ENCODE measurements at regions not wholly inside any gene's neighbourhood (a gene's known extent, or its start where the extent isn't known, plus 50 kb on each side); places are given as distances from the start of the nearest gene placed in this dataset.
A peak's percentile ranks its signal among the peaks of the same experiment; 100 is the strongest.

- DNase-seq (ENCODE audit: low read depth): no peak
Measured at GRCh38 chr11:13062115-13062514, 53.0 kb downstream of the RASSF10 start.

- DNase-seq (ENCODE audit: low read depth): no peak
Measured at GRCh38 chr11:13064593-13064992, 55.5 kb downstream of the RASSF10 start.

DNA sequence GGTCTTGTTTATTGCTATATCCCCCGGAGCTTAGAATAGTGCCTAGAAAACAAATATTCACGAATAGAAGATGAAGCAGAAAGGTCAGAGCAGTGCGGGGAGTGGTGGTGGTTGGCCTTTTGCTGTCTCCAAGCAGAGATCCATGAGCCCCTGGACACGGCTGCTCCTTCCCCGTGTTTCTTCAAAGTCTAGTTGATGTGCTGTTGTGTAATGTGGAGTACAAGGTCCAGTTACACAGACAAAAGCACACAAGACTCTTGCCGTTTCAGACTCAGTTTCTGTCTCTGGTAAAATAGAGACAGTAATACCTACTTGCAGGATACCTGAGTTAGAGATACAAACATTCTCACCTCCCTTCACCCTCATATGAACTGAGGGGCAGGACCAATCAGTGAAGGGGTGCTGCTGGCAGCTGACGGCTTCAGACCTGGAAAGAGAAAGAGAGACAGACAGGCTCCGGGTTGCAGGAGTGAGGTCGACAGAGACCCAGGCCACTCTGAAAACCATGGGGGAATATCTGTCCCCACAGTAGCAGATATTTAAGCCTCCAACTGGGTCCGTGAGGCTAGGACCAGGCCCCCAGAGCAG lies 56.2 kb downstream of the RASSF10 start:
- no peak for DNase-seq (ENCODE audit: low read depth)

DNA sequence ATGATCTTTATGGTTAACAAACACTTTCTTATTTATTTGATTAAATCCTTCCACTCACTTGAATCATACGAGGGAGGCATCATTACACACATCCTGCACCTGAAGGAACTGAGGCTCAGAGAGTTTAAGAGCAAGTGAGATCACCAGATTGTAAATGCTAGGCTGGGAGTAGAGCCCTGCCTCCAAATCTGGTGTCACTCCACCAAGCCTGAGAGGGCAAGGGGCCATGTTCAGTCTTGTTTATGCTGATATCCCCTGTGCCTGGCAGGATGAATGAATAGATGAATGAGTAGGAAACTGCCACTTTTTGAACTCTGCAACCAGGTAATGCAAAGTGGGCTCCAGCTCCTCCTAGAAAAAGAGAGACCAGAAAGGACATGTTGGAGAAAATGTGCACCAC lies 59.1 kb downstream of the RASSF10 start:
- DNase-seq (ENCODE audit: low read depth): no peak

- DNase-seq (ENCODE audit: low read depth): peak; percentile 21
Measured at GRCh38 chr11:13073119-13073981, 64.2 kb downstream of the RASSF10 start.

DNA sequence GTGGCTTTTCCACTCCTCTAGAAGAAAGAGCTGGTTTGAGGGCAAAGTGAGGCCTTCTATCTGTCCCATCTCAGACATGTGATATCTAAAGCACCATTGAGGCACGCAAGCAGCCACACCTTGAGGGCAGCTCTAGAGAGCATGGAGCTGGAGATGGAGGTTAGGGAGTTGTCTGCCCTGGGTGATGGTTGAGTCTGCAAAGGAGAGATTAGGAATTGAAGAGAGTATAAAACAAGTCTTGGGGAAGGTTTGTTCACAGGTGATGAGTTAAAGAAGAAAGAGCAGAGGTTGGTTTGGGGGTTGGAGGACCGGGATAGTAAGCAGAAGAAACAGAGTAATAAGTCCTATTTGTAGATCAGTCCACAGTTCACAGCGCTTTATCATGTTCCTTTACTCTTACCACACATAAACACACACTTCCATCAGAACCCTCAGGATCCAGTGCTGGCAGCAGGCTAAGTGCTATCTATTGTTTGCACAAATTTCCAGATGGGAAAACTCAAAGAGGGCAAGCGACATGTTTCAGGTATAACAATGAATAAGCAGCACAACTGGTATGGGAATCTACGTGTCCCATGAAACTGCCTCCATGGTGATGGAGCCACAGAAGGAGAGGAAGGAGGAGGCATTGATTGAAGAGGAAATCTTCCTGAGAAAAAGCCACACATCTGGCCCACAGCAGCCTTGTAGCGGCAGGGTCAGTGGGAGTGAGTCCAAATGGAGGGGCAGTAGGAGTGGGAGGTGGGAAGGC lies 65.8 kb downstream of the RASSF10 start:
- DNase-seq (ENCODE audit: low read depth): no peak

GRCh38 chr11:13076961-13077360 lies 67.8 kb downstream of the RASSF10 start:
- no peak for DNase-seq (ENCODE audit: low read depth)

DNA sequence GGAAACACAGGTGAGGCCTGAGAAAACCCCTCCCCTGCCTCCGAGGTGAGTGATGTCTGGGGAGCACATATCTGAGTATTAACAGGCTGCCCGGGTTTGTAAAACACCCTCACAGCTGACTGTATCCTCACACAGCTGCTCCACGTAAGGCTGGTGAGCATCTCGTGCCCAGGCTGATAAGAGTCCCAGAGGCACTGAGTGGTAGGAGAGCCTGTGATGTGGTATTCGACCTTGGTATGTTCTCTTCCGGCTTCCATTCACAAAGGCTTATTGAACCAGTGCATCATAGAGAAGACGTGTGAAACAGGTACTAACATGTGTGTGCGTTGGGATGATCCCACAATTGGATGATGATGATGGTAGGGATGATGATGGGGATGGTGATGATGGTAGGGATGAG lies 71.7 kb downstream of the RASSF10 start:
- DNase-seq (ENCODE audit: low read depth): no peak

- DNase-seq (ENCODE audit: low read depth): no peak
Measured at GRCh38 chr11:13082588-13082987, 73.5 kb downstream of the RASSF10 start.

DNA sequence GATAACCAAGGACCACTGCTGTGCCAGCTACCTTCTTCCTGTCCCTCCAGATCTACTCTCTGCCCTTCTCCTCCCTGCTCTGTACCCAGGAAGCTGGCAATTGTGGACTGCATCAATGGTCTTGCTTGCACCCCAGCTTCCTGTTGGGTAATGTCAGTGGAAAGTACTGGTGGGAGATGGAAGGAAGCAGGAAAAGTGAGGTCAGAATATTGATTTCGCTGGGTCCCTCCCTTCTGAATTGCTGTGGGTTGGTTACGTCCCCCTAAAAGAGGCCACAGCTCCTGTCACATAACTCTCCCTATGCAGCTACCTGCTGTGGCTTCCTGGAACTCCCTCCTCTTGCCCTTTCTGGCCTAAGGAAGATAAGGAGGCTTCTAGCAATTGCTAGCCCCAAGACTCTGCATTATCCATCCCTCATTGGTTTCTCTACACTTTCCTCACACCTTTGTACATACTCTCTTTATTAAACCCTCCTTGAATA lies 81.2 kb downstream of the RASSF10 start:
- DNase-seq (ENCODE audit: low read depth): no peak

- no peak for DNase-seq (ENCODE audit: low read depth)
Measured at GRCh38 chr11:13091373-13091772, 82.3 kb downstream of the RASSF10 start.

- DNase-seq (ENCODE audit: low read depth): no peak
Measured at GRCh38 chr11:13091804-13092203, 82.7 kb downstream of the RASSF10 start.

- no peak for DNase-seq (ENCODE audit: low read depth)
Measured at GRCh38 chr11:13094930-13095687, 86.0 kb downstream of the RASSF10 start.

DNA sequence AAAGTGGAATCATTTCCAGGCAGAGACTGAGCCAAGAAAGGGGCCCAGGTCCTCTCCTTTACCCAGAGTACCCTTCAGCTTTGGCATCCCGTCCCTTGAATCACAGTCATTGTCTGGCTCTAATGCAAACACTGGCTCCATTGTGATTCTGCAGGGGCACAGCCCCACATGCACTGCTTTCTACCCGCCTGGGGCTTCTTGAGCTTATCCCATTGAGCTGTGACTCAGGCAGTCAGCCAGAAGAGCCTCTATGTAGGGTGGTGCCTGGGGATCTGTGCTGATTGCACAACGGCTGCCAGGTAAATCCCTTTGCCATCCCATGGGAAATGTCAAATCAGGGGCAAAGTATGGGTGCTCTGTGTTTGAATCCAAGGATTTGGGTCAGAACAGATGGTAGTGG lies 88.9 kb downstream of the RASSF10 start:
- DNase-seq (ENCODE audit: low read depth): no peak

- no peak for DNase-seq (ENCODE audit: low read depth)
Measured at GRCh38 chr11:13098616-13099289, 89.6 kb downstream of the RASSF10 start.

DNA sequence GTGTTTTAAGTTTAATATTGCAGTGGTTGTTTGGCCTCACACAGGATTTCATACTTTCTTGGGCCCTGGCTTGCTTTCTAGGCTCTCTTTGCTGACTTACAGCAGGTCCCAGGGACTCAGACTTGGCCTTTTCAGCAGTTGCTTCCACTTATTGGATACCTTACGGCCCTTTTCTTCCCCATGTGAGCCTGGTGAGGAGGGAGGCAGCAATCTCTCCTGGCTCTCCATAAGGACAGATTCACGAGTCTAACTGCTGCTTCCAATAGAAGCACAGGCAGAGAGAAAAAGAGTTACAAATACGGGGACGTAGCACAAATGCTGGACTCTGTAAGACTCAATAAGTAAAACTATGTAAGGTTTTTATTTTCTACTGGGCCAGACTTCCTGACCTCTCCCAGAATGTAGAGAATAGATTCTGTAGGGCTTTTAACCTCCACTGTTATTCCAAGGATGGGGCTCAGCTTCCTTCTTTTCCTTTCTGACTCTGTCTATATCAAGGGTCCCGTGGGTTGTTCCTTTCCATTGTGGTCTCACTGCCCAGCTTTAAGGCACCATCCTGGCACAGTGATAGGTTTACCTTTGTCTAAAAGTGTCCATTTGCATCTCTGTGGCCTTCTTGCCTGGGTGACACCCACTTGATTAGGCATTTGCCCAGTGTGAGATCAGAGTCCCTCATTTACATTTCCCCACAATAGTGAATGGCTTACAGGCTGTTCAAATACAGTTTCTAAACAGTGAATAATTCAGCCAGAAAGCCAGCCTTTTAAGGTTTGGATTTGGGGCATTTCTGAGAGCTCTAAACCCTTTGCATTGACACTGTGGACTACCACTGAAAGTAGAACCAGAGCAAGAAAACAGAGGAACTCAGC lies 92.8 kb downstream of the RASSF10 start:
- no peak for DNase-seq (ENCODE audit: low read depth)

GRCh38 chr11:13102513-13102840 lies 93.4 kb downstream of the RASSF10 start:
- no peak for DNase-seq (ENCODE audit: low read depth)

DNA sequence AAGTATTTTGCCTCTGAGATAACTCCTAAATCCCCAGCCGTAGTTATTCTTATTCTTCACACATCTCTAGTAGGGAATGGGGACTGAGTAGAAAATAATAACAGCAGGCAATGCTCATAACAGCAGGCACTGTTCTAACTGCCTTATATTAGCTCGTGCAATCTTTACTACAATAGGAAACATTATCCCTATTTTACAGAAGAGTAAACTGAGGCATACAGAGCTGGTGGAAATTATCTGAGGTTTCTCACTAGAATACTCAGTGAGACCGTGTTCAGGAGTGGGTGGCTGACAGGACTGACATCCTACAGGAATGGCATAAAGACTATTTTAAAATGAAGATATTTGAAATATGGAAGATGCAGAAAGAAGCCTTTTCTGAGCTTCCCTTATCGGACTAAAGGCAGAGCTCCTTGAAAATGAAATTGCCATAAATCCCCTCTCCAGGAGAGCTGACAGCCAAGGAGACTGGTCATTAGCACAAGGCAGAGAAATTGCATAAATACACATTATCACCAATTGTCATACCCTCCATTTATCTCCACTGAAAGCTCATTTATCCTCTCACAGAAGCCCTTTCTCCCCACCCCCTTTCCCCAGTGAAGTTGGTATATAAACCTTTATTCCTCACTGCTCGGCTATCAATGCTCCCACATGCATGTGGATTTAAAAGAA lies 93.9 kb downstream of the RASSF10 start:
- DNase-seq (ENCODE audit: low read depth): no peak

GRCh38 chr11:13103962-13104554 lies 94.9 kb downstream of the RASSF10 start:
- DNase-seq (ENCODE audit: low read depth): no peak

All from GM04503 (cell line).